ENCODE measurements at regions not wholly inside any gene's neighbourhood (a gene's known extent, or its start where the extent isn't known, plus 50 kb on each side); places are given as distances from the start of the nearest gene placed in this dataset.

GRCh38 chr2:129901754-129902415 is 77.6 kb upstream of the RAB6C start:
- FAIRE-seq = no peak
- TF ChIP-seq POU2F2 (IDR thresholded peaks at IDR 0.05; ENCODE audit: low read depth, low read length) (no peak), SPI1 (IDR thresholded peaks at IDR 0.05; ENCODE audit: low read depth, low read length) (no peak), POLR2AphosphoS5 (IDR thresholded peaks at IDR 0.05; ENCODE audit: low read depth, low read length) (no peak), POLR2A (IDR thresholded peaks at IDR 0.05; ENCODE audit: low read depth, low read length) (no peak), TAF1 (IDR thresholded peaks at IDR 0.05; ENCODE audit: low read depth, low read length) (no peak), PAX5 (IDR thresholded peaks at IDR 0.05; ENCODE audit: insufficient read depth, low read length, severe bottlenecking) (no peak)
- no peak for DNase-seq (ENCODE audit: insufficient read length, low spot score)

GRCh38 chr2:129902731-129903585 is 76.5 kb upstream of the RAB6C start:
- TF ChIP-seq POU2F2 (IDR thresholded peaks at IDR 0.05; ENCODE audit: low read depth, low read length) = no peak
- TF ChIP-seq SPI1 (IDR thresholded peaks at IDR 0.05; ENCODE audit: low read depth, low read length) = no peak
- no peak for TF ChIP-seq POLR2AphosphoS5 (IDR thresholded peaks at IDR 0.05; ENCODE audit: low read depth, low read length)
- TF ChIP-seq POLR2A (IDR thresholded peaks at IDR 0.05; ENCODE audit: low read depth, low read length) = no peak
- TF ChIP-seq TAF1 (IDR thresholded peaks at IDR 0.05; ENCODE audit: low read depth, low read length) = no peak
- TF ChIP-seq PAX5 (IDR thresholded peaks at IDR 0.05; ENCODE audit: insufficient read depth, low read length, severe bottlenecking) = no peak
- FAIRE-seq = no peak

DNA sequence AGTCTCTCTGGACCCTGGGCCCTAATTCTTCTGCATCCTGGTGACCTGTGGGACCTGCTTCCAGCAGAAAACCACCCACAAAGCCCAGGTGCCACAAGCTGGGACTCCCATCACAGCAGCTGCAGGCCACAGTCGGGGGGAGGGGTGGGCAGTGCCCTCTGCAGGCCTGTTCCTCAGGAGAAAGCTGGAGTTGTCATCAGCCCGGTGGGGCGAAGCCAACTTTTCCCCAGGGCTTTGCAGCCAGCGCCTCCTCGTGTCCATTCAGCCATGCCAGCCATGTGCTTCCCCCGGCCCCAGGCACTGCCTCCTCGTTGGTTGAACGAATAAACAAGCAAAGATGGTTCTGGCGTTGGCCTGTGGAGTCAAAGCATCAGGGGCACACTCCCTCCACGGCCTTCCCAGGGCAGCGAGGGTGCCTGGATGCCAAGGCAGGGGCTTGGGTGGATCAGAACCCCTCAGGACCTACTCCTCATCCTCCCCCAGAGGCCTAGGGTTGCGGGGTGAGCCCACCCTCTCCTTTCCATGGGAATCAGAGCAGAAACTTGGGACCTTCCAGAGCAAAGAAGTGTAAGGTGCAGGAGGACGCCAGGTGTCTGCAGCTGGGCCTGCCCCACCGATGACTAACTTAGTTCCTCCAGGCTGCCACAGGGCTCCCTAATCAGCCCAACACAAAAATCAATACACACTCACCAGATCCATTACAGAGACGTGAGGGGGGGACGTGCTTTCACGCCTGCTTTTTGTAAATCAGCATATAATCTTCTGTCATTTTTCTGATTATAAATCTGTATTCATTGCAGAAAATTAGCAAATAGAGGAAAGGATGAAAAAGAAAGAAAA is 75.7 kb upstream of the RAB6C start:
- TF ChIP-seq POU2F2 (IDR thresholded peaks at IDR 0.05; ENCODE audit: low read depth, low read length) (no peak), SPI1 (IDR thresholded peaks at IDR 0.05; ENCODE audit: low read depth, low read length) (no peak), PAX5 (IDR thresholded peaks at IDR 0.05; ENCODE audit: insufficient read depth, low read length, severe bottlenecking) (no peak), TAF1 (IDR thresholded peaks at IDR 0.05; ENCODE audit: low read depth, low read length) (no peak), POLR2AphosphoS5 (IDR thresholded peaks at IDR 0.05; ENCODE audit: low read depth, low read length) (no peak), POLR2A (IDR thresholded peaks at IDR 0.05; ENCODE audit: low read depth, low read length) (no peak)
- FAIRE-seq (no peak), DNase-seq (ENCODE audit: insufficient read length, low spot score) (no peak)

More at GRCh38 chr2:129902731-129903585, 76.5 kb upstream of the RAB6C start:
- no peak for DNase-seq (ENCODE audit: insufficient read length, low spot score)

- FAIRE-seq (no peak), DNase-seq (ENCODE audit: insufficient read length, low spot score) (no peak)
- TF ChIP-seq TAF1 (IDR thresholded peaks at IDR 0.05; ENCODE audit: low read depth, low read length) = no peak
- TF ChIP-seq POU2F2 (IDR thresholded peaks at IDR 0.05; ENCODE audit: low read depth, low read length) = no peak
- TF ChIP-seq PAX5 (IDR thresholded peaks at IDR 0.05; ENCODE audit: insufficient read depth, low read length, severe bottlenecking) = no peak
- no peak for TF ChIP-seq POLR2A (IDR thresholded peaks at IDR 0.05; ENCODE audit: low read depth, low read length)
- no peak for TF ChIP-seq SPI1 (IDR thresholded peaks at IDR 0.05; ENCODE audit: low read depth, low read length)
Observed at GRCh38 chr2:129904532-129905446, 74.7 kb upstream of the RAB6C start.

- no peak for FAIRE-seq
- DNase-seq (ENCODE audit: insufficient read length, low spot score) = no peak
- TF ChIP-seq PAX5 (IDR thresholded peaks at IDR 0.05; ENCODE audit: insufficient read depth, low read length, severe bottlenecking) (no peak), SPI1 (IDR thresholded peaks at IDR 0.05; ENCODE audit: low read depth, low read length) (no peak), POLR2AphosphoS5 (IDR thresholded peaks at IDR 0.05; ENCODE audit: low read depth, low read length) (no peak), POLR2A (IDR thresholded peaks at IDR 0.05; ENCODE audit: low read depth, low read length) (no peak), TAF1 (IDR thresholded peaks at IDR 0.05; ENCODE audit: low read depth, low read length) (no peak), POU2F2 (IDR thresholded peaks at IDR 0.05; ENCODE audit: low read depth, low read length) (no peak)
Observed at GRCh38 chr2:129905664-129906081, 73.8 kb upstream of the RAB6C start.

DNA sequence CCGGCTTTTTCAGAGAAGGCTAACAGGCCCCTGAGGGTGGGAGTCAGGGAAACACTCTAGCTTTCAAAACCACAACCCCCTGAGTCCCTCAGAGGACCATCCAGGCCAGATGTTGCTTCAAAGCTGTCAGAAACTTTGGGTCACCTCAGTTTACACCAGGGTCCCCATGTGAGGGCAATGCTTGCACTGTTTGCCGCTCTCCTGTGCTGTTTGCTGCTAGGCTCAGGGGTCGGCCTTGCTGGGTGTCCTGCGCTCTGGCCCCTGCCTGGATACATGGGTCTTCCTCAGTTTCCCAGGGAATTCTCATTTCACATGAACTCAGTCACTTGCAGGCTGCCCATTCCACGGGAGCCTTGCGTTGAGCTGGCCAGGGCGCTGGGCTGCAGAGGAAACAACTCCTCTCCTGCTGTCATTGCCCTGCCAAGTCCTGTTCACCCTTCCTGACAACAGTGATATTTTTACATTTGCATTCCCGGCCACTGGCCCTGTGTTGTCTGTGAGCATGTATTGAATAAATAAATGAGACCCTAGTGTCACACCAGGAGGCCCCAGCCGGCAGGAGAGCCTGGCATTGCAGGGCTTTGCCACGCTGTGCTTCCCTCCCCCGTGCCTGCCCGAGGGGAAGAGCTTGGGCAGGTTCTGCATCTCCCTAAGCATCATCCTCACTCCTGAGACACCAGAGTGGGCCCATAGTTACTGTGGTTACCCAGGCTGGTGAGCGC is 73.2 kb upstream of the RAB6C start:
- FAIRE-seq = no peak
- DNase-seq (ENCODE audit: insufficient read length, low spot score) = no peak
- TF ChIP-seq PAX5 (IDR thresholded peaks at IDR 0.05; ENCODE audit: insufficient read depth, low read length, severe bottlenecking) (no peak), SPI1 (IDR thresholded peaks at IDR 0.05; ENCODE audit: low read depth, low read length) (no peak), POLR2AphosphoS5 (IDR thresholded peaks at IDR 0.05; ENCODE audit: low read depth, low read length) (no peak), TAF1 (IDR thresholded peaks at IDR 0.05; ENCODE audit: low read depth, low read length) (no peak), POLR2A (IDR thresholded peaks at IDR 0.05; ENCODE audit: low read depth, low read length) (no peak), POU2F2 (IDR thresholded peaks at IDR 0.05; ENCODE audit: low read depth, low read length) (no peak)

- no peak for DNase-seq (ENCODE audit: insufficient read length, low spot score)
- no peak for FAIRE-seq
- no peak for TF ChIP-seq SPI1 (IDR thresholded peaks at IDR 0.05; ENCODE audit: low read depth, low read length)
- no peak for TF ChIP-seq PAX5 (IDR thresholded peaks at IDR 0.05; ENCODE audit: insufficient read depth, low read length, severe bottlenecking)
- TF ChIP-seq POU2F2 (IDR thresholded peaks at IDR 0.05; ENCODE audit: low read depth, low read length) = no peak
- no peak for TF ChIP-seq TAF1 (IDR thresholded peaks at IDR 0.05; ENCODE audit: low read depth, low read length)
- no peak for TF ChIP-seq POLR2AphosphoS5 (IDR thresholded peaks at IDR 0.05; ENCODE audit: low read depth, low read length)
- no peak for TF ChIP-seq POLR2A (IDR thresholded peaks at IDR 0.05; ENCODE audit: low read depth, low read length)
Observed at GRCh38 chr2:129906861-129907235, 72.6 kb upstream of the RAB6C start.
